Stomach smooth muscle (tissue), 2 donors: ENCODE measurements at regions not wholly inside any gene's neighbourhood (a gene's known extent, or its start where the extent isn't known, plus 50 kb on each side); places are given as distances from the start of the nearest gene placed in this dataset.

ENCODE experiments used
- H3K27ac ChIP-seq: one replicate; pipeline ENCODE4 v1.7.0; 2013; ENCODE audit warnings: mild to moderate bottlenecking, low read length, inconsistent platforms
- H3K27me3 ChIP-seq, 2 donors: one replicate each; pipeline ENCODE4 v1.7.0; 2013; ENCODE audit warnings: low read length in 2 of 2; ENCODE audit not compliant: insufficient read depth in 2 of 2, control insufficient read depth in 1 of 2
- H3K36me3 ChIP-seq, 2 donors: one replicate each; pipeline ENCODE4 v1.7.0; 2013; ENCODE audit warnings: low read length in 2 of 2; ENCODE audit not compliant: control insufficient read depth in 2 of 2, insufficient read depth in 2 of 2
- H3K4me1 ChIP-seq: one replicate; pipeline ENCODE4 v1.7.0; 2013; ENCODE audit warnings: low read length; ENCODE audit not compliant: control insufficient read depth, insufficient read depth
- H3K4me3 ChIP-seq, 2 donors: one replicate each; pipeline ENCODE4 v1.7.0; 2013; ENCODE audit warnings: low read length in 2 of 2
- H3K9ac ChIP-seq, 2 donors: one replicate each; pipeline ENCODE4 v1.7.0; 2013; ENCODE audit warnings: low read length in 2 of 2, mild to moderate bottlenecking in 1 of 2
- H3K9me3 ChIP-seq, 2 donors: one replicate each; pipeline ENCODE4 v1.7.0; 2013; ENCODE audit warnings: low read length in 2 of 2; ENCODE audit not compliant: control insufficient read depth in 2 of 2
- donor health status: healthy.
- donor health status: Pancreatic carcinoma.

GRCh38 chr9:134251296-134252069 is 74.8 kb upstream of the RXRA start:
- no peaks in the 10 kb centered on the region for H3K4me1 ChIP-seq
- H3K4me3 ChIP-seq, result no peak overlapping the region
- H3K27me3 ChIP-seq, result peaks cover 0 to 2% of the 10 kb centered on the region in 2 donors
- no peak overlapping the region for H3K9ac ChIP-seq
- H3K9me3 ChIP-seq, result peaks cover 3 to 13% of the 10 kb centered on the region in 2 donors
- no peak overlapping the region for H3K27ac ChIP-seq
- H3K36me3 ChIP-seq, result no peaks in the 10 kb centered on the region

DNA sequence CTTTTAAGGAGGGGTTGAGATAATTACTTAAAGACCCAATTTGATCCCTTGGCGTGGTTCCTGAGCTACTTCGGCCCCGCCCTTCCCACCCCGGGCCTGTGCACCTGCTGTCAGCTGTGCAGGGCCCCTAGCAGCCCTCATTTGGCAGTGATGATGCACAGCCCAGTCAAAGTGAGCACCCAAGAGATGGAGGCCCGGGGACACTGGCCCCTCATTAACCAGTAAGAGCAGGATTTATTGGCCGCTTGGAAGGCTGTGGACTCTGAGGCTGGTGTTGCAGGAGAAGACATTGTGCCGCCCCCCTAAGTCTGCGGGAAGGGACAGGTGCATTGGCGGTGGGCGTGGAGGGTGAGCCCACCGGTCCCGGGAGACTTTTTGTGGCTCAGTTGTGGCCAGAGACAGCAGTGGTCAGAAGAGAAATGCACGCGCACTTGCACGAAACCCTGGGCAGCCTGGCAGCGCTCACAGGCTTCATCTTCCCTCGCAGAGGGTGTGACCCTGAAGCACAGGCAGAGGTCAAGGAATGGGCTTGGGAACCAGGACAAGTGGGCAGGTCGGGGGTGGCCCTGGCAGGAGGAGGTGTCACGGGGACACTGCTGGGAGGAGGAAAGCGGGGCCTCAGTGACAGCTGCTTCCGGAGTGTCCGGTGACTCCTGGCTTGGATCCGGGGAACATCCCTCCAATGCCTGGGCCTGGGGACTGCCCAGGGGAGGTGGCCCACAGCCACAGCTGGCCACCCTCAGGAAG is 74.0 kb upstream of the RXRA start:
- H3K4me1 ChIP-seq, result no peaks in the 10 kb centered on the region
- H3K27me3 ChIP-seq, result peaks cover 0 to 2% of the 10 kb centered on the region in 2 donors
- H3K9me3 ChIP-seq, result peaks cover 3 to 13% of the 10 kb centered on the region in 2 donors
- H3K27ac ChIP-seq, result no peak overlapping the region
- no peaks in the 10 kb centered on the region for H3K36me3 ChIP-seq
- no peak overlapping the region for H3K4me3 ChIP-seq
- no peak overlapping the region for H3K9ac ChIP-seq

- peaks cover 0 to 2% of the 10 kb centered on the region in 2 donors for H3K27me3 ChIP-seq
Observed at GRCh38 chr9:134253606-134254205, 72.5 kb upstream of the RXRA start.

GRCh38 chr9:134258332-134258731 is 67.9 kb upstream of the RXRA start:
- H3K4me1 ChIP-seq, result peaks cover 7% of the 10 kb centered on the region
- no peaks in the 10 kb centered on the region for H3K9me3 ChIP-seq
- no peak overlapping the region for H3K27ac ChIP-seq
- H3K36me3 ChIP-seq, result no peaks in the 10 kb centered on the region
- no peaks in the 10 kb centered on the region for H3K27me3 ChIP-seq
- H3K9ac ChIP-seq, result no peak overlapping the region
- H3K4me3 ChIP-seq, result no peak overlapping the region

More at GRCh38 chr9:134253606-134254205, 72.5 kb upstream of the RXRA start:
- Histone ChIP-seq H3K9me3 (peaks cover 0 to 5% of the 10 kb centered on the region in 2 donors), H3K9ac (no peak overlapping the region), H3K4me1 (peaks cover 4% of the 10 kb centered on the region), H3K27ac (no peak overlapping the region), H3K4me3 (no peak overlapping the region), H3K36me3 (no peaks in the 10 kb centered on the region)

- no peaks in the 10 kb centered on the region for H3K9me3 ChIP-seq
- no peak overlapping the region for H3K27ac ChIP-seq
- H3K27me3 ChIP-seq, result no peaks in the 10 kb centered on the region
- no peak overlapping the region for H3K9ac ChIP-seq
- no peak overlapping the region for H3K4me3 ChIP-seq
- peaks cover 7% of the 10 kb centered on the region for H3K4me1 ChIP-seq
- H3K36me3 ChIP-seq, result no peaks in the 10 kb centered on the region
Observed at GRCh38 chr9:134258828-134259546, 67.3 kb upstream of the RXRA start.

DNA sequence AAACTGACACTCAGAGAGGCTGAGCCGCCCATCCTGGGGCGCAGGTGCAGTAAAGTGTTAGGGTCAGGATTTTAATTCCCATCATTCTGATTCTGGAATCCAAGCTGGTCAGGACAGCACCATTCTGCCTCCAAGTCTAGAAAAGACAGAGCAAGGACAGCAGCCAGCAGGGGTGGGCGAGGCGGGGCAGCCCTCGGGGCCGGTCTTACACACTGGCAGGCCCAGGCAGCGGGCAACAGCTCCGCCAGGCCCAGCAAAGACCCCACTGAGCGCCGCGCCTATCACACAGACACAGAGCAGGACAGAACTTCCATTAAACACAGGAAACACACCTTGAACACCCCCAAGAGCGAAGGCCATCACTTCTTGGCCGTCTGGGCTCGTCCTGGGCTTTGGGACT is 66.5 kb upstream of the RXRA start:
- no peak overlapping the region for H3K27ac ChIP-seq
- no peak overlapping the region for H3K4me3 ChIP-seq
- H3K27me3 ChIP-seq, result peaks cover 0 to 4% of the 10 kb centered on the region in 2 donors
- H3K9me3 ChIP-seq, result no peaks in the 10 kb centered on the region
- H3K36me3 ChIP-seq, result no peaks in the 10 kb centered on the region
- peaks cover 7% of the 10 kb centered on the region for H3K4me1 ChIP-seq
- no peak overlapping the region for H3K9ac ChIP-seq

GRCh38 chr9:134260801-134261200 is 65.5 kb upstream of the RXRA start:
- Histone ChIP-seq H3K36me3 (no peaks in the 10 kb centered on the region), H3K4me1 (peaks cover 7% of the 10 kb centered on the region), H3K9me3 (no peaks in the 10 kb centered on the region), H3K9ac (no peak overlapping the region), H3K4me3 (no peak overlapping the region), H3K27ac (no peak overlapping the region), H3K27me3 (peaks cover 0 to 4% of the 10 kb centered on the region in 2 donors)

DNA sequence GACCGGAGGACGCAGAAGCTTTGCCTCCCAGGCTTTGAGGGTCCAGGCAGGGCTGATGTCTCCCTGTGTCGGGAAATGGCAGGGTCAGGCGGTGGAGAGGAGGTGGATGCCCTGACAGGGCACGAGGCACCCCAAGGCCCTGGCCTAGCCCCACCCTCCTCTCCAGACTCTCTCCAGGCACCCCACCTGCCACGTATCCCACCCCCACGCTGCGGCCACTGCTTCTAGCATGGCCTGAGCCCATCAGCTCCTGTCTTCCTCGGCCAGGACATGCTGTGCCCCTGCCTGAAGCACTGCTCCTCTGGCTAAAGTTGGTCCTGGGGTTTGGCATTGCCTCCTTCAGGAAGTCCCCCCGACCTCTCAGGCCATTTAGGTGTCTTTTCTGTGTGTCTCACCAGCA is 64.2 kb upstream of the RXRA start:
- Histone ChIP-seq H3K9me3 (no peaks in the 10 kb centered on the region), H3K4me1 (peaks cover 7% of the 10 kb centered on the region), H3K4me3 (no peak overlapping the region), H3K36me3 (no peaks in the 10 kb centered on the region), H3K27me3 (peaks cover 4 to 6% of the 10 kb centered on the region in 2 donors), H3K27ac (no peak overlapping the region), H3K9ac (no peak overlapping the region)

DNA sequence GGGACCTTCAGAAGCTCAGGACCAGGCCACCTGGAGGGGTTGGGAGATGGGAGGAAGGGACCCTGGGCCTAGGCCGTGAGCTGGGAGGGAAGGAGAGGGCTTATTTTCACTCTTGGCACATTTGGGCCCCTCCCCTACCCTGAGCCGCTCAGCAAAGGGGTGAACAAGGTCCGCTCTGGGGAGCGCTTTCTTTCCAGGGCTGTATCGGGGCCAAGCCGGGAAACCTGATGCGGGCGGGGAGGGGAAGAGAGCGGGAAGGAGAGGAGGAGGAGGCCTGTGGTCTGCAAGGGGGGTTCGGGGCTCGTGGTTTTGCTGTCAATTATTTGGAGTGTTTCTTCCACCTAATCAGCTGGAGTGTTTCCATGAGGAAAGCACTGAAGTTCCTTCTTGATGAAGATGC is 62.7 kb upstream of the RXRA start:
- no peak overlapping the region for H3K4me3 ChIP-seq

DNA sequence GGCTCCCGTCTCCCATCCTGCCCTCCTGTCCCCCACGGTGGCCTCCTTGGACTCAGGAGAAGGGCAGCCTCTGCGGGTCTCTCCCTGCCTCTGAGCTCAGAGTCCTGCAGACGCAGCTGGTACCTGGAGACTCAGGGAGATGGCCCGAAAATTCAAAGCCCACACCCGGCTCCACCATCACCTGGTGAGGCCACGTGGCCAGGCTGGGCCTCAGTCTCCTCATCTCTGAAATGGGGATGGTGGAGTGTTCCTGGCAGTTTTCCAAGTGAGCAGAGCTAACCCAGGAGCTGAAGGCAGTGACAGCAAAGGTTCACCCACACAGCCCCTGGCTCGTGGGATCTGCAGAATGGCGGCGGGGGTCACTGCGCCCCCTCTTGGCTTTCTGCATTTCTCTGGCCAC is 62.1 kb upstream of the RXRA start:
- Histone ChIP-seq H3K9me3 (no peaks in the 10 kb centered on the region), H3K27me3 (peaks cover 4 to 6% of the 10 kb centered on the region in 2 donors), H3K36me3 (no peaks in the 10 kb centered on the region), H3K27ac (no peak overlapping the region), H3K4me1 (no peaks in the 10 kb centered on the region), H3K4me3 (no peak overlapping the region), H3K9ac (no peak overlapping the region)

More for the DNA sequence above, 62.7 kb upstream of the RXRA start:
- H3K4me1 ChIP-seq, result peaks cover 4% of the 10 kb centered on the region
- H3K9me3 ChIP-seq, result no peaks in the 10 kb centered on the region
- no peaks in the 10 kb centered on the region for H3K36me3 ChIP-seq
- no peak overlapping the region for H3K9ac ChIP-seq
- peaks cover 4 to 6% of the 10 kb centered on the region in 2 donors for H3K27me3 ChIP-seq
- H3K27ac ChIP-seq, result no peak overlapping the region
